ENCODE measurements at regions not wholly inside any gene's neighbourhood (a gene's known extent, or its start where the extent isn't known, plus 50 kb on each side); places are given as distances from the start of the nearest gene placed in this dataset.

- TF ChIP-seq CTCF (IDR thresholded peaks at IDR 0.05; ENCODE audit: poor library complexity, severe bottlenecking) (no peak), POLR2AphosphoS5 (IDR thresholded peaks at IDR 0.05) (no peak), REST (IDR thresholded peaks at IDR 0.05; ENCODE audit: borderline replicate concordance) (no peak), MXI1 (conservative IDR thresholded peaks at IDR 0.05; ENCODE audit: poor library complexity, severe bottlenecking) (no peak), RAD21 (conservative IDR thresholded peaks at IDR 0.05) (no peak)
These were observed 205.5 kb downstream of the PRR32 start for GRCh38 chrX:127025013-127025412.

Data from neural cell (in vitro differentiated cells).